GM19035 (cell line): ENCODE measurements at regions not wholly inside any gene's neighbourhood (a gene's known extent, or its start where the extent isn't known, plus 50 kb on each side); places are given as distances from the start of the nearest gene placed in this dataset.
A peak's percentile ranks its signal among the peaks of the same experiment; 100 is the strongest.
"Not testable (repeated sequence)": the region's sequence is repeated elsewhere in the genome, so short reads cannot be mapped to it uniquely, and the experiment has no call there.

ENCODE experiments used
- ATAC-seq: cut with Tn5 transposase; IDR thresholded peaks from one replicate; pipeline ENCODE4 v1.9.1; 2021; ENCODE audit not compliant: unreplicated experiment

DNA sequence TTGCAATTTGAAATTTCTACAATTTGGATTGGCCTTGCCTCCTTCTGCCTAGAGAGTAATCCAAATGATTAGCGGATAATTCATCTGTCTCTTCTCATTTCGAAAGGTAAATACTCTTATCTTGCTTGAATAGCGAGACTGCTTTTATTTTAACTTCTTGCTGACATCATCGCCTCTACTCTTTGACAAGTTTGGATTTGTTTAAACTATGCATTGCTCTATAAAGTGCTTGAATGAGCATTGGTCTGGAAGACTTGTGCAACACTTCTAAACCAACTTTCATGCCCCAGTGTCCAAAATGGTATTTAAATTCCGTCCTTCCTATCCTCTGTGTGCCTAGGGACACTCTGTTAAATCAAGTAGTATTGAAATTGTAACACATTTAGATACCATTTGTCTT, 384.1 kb upstream of the SLC35B3 start:
- ATAC-seq = no peak

GRCh38 chr6:8814440-8815000, 379.2 kb upstream of the SLC35B3 start:
- ATAC-seq = no peak

- no peak for ATAC-seq
Measured at GRCh38 chr6:8810325-8810724, 375.0 kb upstream of the SLC35B3 start.

- no peak for ATAC-seq
Measured at GRCh38 chr6:8809662-8810061, 374.3 kb upstream of the SLC35B3 start.

DNA sequence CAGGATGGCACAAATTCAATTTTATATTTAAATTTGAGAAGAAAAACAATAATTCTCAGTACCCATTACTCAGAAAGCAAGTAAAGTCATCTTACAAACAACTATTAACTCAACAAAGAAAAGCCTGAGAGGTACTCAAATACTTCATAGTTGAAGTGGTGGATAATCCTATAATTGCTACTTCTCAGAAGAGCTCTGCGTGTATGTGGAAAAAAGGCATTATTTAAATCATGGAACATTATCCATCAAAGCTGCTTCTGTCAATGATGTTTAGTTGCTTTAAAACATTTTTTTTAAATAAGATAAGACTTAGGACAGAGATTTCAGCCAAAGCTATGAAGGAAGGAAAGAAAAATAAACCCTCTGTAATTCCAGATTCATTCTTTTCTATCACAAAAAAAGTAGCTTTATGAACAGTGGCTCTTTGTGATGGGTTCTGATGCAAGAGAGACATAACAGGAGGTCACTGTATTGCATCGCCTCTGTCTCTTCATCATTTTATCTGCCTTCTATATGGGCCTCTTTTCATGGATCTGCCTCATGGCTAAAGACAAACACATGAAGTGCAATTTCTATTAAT, 367.9 kb upstream of the SLC35B3 start:
- no peak for ATAC-seq

GRCh38 chr6:8802397-8802796, 367.1 kb upstream of the SLC35B3 start:
- ATAC-seq = not testable (repeated sequence)

DNA sequence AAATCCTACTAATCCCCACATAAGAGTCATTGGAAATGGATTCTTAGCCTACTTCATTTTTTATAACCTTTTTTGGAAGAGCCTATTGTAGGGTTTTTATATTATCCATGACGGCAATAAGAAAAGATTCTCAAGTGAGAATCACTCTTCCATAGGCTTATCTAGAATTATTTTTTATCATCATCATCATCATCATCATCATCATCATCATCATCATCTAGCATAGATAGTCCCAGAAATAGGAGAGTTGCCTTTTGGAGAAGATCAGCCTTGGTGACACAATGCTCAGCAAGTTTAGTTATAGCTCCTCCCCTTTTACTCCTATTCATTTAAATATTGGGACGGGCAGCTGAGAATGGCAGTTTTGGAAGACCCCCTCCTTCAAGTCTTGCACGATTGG, 359.1 kb upstream of the SLC35B3 start:
- no peak for ATAC-seq

DNA sequence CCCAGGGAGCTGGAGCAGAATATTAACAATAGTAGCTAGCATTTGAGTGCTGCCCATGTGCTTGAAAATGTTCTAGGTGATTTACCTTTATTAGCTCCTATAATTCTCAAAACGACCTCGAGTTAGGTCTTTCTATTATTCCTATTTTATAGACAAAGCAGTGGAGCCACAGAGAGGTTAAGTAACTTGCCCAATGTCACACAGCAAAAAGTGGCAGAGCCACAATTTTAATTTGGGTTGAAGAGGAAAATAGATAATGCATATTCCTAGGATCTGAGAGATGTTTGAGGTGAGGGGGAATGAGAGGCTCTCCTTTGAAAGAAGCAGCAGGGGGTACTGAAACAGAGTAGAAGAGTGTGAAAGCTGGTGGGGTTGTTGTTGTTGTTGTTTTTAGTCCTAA, 354.5 kb upstream of the SLC35B3 start:
- no peak for ATAC-seq

GRCh38 chr6:8785223-8785622, 349.9 kb upstream of the SLC35B3 start:
- ATAC-seq = no peak

- ATAC-seq = no peak
Measured at GRCh38 chr6:8783191-8783590, 347.8 kb upstream of the SLC35B3 start.

GRCh38 chr6:8780653-8781052, 345.3 kb upstream of the SLC35B3 start:
- ATAC-seq = no peak

DNA sequence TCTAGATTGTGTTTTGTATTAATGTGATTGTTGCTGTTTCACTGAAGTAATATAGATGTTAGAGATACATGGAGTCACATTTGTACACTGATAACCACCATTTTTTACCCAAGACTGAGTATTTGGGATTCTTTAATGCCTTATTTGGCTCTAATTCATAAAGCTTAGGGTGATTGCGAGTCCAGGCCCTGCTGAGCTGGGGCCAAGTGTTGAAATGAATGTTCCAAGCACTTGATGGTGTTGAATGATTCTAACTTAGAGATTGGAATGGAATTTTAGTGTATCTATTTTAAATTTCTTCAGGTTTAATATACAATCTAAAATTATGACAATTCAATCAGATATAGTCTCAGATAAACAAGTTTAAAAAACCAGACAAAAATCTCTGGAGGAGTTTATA, 329.4 kb upstream of the SLC35B3 start:
- ATAC-seq = no peak

- ATAC-seq = no peak
Measured at GRCh38 chr6:8760951-8761350, 325.6 kb upstream of the SLC35B3 start.

DNA sequence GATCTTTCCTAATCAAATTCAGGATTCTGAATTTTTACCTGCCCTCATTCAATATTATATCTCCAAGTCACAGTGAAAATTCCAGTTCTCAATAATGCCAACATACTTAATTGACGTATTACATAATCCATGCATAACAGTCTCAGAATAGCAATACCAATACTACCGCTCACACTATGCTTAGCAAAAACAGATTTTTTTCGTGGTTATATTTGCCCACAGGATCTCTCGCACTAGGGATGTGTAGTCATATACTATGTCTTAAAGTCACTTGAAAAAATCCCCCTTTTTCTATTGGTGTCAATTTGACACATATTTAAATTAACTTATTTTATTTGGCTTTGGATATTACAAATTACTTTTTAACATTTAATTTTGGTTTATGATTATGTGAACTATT, 323.1 kb upstream of the SLC35B3 start:
- ATAC-seq = no peak

GRCh38 chr6:8750627-8751026, 315.3 kb upstream of the SLC35B3 start:
- ATAC-seq = no peak

DNA sequence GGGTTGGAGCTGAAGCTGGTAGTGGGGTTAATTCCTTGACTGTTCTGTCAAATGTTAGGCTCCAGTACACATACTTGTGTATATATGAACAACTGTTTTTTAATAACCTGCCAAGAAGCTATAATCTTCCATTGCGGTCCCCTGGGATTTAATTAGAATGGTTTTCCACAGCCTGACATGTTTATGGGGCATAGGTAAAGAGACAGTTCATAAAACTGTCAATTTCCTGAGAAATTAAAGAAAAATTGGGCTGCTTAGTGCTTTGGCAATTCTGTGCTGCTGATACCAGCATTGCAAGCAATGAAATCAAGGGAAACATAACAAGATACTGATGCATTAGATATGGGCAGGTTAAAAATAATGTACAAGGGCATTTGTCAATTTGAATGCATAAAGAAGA, 314.1 kb upstream of the SLC35B3 start:
- ATAC-seq = no peak

DNA sequence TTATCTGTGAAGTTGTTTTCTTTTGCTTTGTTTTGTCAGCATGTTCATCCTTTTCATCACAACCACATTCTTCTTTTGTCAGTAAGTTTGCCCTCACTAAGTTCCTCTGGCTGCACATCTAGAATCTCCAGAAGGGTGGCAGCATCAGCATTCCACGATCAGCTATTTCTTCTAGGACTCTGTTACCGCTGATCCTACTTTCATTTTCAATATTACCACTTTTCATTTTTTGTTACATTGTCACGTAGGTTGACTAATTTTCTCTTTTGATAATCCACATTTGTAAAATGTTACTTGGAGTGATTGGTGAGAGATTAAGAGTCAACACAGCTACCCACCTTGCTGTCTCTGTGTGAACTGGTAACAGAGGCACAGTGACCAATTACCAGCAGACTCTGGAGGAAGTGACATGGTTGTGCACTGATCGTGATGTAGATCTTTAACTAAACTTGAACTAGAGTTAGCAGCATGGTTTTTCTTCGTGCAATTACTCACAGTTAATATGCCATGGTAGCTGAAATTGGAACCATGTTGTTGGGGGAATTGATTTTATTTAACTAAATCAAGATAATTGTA, 307.9 kb upstream of the SLC35B3 start:
- ATAC-seq = peak; percentile 73

DNA sequence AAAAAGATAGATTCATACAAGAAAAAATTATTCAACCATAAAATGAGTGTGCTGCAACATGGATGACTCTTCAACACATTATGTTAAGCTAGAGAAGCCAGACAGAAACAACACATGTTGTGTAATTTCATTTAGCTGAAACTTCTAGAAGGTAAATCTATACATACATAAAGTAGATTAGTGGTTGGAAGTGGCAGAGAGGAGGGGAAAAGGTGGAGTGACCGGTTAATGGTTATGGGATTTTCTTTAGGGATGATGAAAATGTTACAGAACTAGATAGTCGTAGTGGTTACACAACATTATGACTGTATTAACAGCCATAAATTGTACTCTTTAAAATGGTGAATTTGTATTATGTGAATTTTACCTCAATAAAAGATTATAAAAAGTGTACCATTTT, 304.1 kb upstream of the SLC35B3 start:
- no peak for ATAC-seq

GRCh38 chr6:8738951-8739350, 303.6 kb upstream of the SLC35B3 start:
- no peak for ATAC-seq

- no peak for ATAC-seq
Measured at GRCh38 chr6:8736156-8736895, 301.0 kb upstream of the SLC35B3 start.

DNA sequence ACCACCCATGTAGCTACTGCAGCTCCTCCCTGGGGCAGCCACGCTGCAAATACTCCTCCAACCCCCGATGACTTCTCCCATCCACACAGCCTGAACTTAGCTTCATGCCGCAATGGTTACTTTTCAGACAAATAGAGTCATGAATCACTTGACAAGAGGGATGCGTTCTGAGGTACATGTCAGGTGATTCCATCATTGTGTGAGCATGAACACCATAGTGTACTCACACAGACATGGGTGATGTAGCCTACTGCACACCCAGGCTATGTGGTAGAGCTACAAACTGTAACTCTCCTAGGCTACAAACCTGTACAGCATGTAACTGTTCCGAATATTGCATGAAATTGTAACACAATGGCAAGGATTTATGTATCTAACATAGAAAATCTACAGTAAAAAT, 298.5 kb upstream of the SLC35B3 start:
- ATAC-seq = no peak

GRCh38 chr6:8731874-8732273, 296.5 kb upstream of the SLC35B3 start:
- ATAC-seq = no peak
